ENCODE measurements at regions not wholly inside any gene's neighbourhood (a gene's known extent, or its start where the extent isn't known, plus 50 kb on each side); places are given as distances from the start of the nearest gene placed in this dataset.

- TF ChIP-seq ZNF518A (tag by site-specific recombination; conservative IDR thresholded peaks at IDR 0.05; ENCODE audit: low read depth) = no peak
- no peak for TF ChIP-seq ZNF837 (tag by site-specific recombination; IDR thresholded peaks at IDR 0.05)
- no peak for TF ChIP-seq TRIM28 (IDR thresholded peaks at IDR 0.05; ENCODE audit: borderline replicate concordance, low read length)
- no peak for TF ChIP-seq INSM2 (tag by site-specific recombination; IDR thresholded peaks at IDR 0.05)
- peak; percentile 86 for TF ChIP-seq ZNF366 (tag by site-specific recombination; conservative IDR thresholded peaks at IDR 0.05)
- no peak for TF ChIP-seq SP3 (tag by site-specific recombination; IDR thresholded peaks at IDR 0.05)
- no peak for TF ChIP-seq ZNF768 (tag by site-specific recombination; IDR thresholded peaks at IDR 0.05)
- no peak for TF ChIP-seq ZNF555 (tag by site-specific recombination; conservative IDR thresholded peaks at IDR 0.05)
- no peak for TF ChIP-seq ZNF292 (tag by site-specific recombination; IDR thresholded peaks at IDR 0.05; ENCODE audit: borderline replicate concordance, low read depth)
- TF ChIP-seq ZSCAN5A (tag by site-specific recombination; IDR thresholded peaks at IDR 0.05) = no peak
- TF ChIP-seq ZNF670 (tag by site-specific recombination; IDR thresholded peaks at IDR 0.05; ENCODE audit: low read depth) = no peak
- no peak for TF ChIP-seq ZNF280D (tag by site-specific recombination; IDR thresholded peaks at IDR 0.05)
- no peak for TF ChIP-seq ZNF211 (tag by site-specific recombination; IDR thresholded peaks at IDR 0.05; ENCODE audit: low read depth)
- TF ChIP-seq ZNF830 (tag by site-specific recombination; IDR thresholded peaks at IDR 0.05; ENCODE audit: low read depth) = no peak
- TF ChIP-seq WT1 (tag by site-specific recombination; IDR thresholded peaks at IDR 0.05) = peak; percentile 28; the same call in 1 of the 2 replicates
- TF ChIP-seq ZSCAN30 (tag by site-specific recombination; IDR thresholded peaks at IDR 0.05) = 0 out of 2 replicates have a peak, but pooled peaks have one; percentile 10
- TF ChIP-seq ZNF707 (tag by site-specific recombination; IDR thresholded peaks at IDR 0.05) = no peak
- TF ChIP-seq ZNF248 (tag by site-specific recombination; IDR thresholded peaks at IDR 0.05) = no peak
- no peak for TF ChIP-seq ZNF658 (tag by site-specific recombination; IDR thresholded peaks at IDR 0.05)
- TF ChIP-seq MZF1 (tag by site-specific recombination; IDR thresholded peaks at IDR 0.05; ENCODE audit: borderline replicate concordance) = no peak
- TF ChIP-seq HOXC10 (CRISPR knock-in tag; IDR thresholded peaks at IDR 0.05) = no peak
- no peak for TF ChIP-seq ZNF202 (tag by site-specific recombination; IDR thresholded peaks at IDR 0.05; ENCODE audit: borderline replicate concordance)
- no peak for TF ChIP-seq ZNF639 (tag by site-specific recombination; IDR thresholded peaks at IDR 0.05)
- no peak for TF ChIP-seq ZNF501 (tag by site-specific recombination; IDR thresholded peaks at IDR 0.05)
- peak; percentile 65 for TF ChIP-seq PRDM6 (tag by site-specific recombination; IDR thresholded peaks at IDR 0.05)
- TF ChIP-seq ZNF549 (tag by site-specific recombination; IDR thresholded peaks at IDR 0.05) = no peak
- no peak for TF ChIP-seq ZFP37 (tag by site-specific recombination; IDR thresholded peaks at IDR 0.05)
Observed at GRCh38 chr7:18126281-18126680, 98.6 kb upstream of the PRPS1L1 start (continued).
